Panc1 (cell line): ENCODE measurements at regions not wholly inside any gene's neighbourhood (a gene's known extent, or its start where the extent isn't known, plus 50 kb on each side); places are given as distances from the start of the nearest gene placed in this dataset.

Source experiments
- ATAC-seq: fragments of 200-7000 bp; cut with Tn5 transposase; 2 replicates; pipeline ENCODE4 v1.9.1; 2020; ENCODE audit warnings: mild to moderate bottlenecking, moderate library complexity
- BruUV-seq: library from RNA; stranded (reverse); fragments of 400-500 nt; replicated peaks from 2 replicates; lab custom pipeline; 2021; lab: Mats Ljungman, UMichigan
- CTCF ChIA-PET: fragments of 300-600 bp; sonication (Branson Sonifier 250); formaldehyde crosslinking; loops from one replicate; lab custom pipeline; 2022; ENCODE audit warnings: antibody characterized with exemption; lab: Charles Lee
- POLR2A ChIA-PET: fragments of 300-600 bp; sonication (Branson Sonifier 250); formaldehyde crosslinking; loops from one replicate; lab custom pipeline; 2022; ENCODE audit warnings: antibody characterized with exemption; lab: Charles Lee
- DNase-seq: peaks from one replicate; pipeline ENCODE4 v3.0.0-alpha.2; 2010; ENCODE audit warnings: low read depth, low spot score
- H3K27ac ChIP-seq: 2 replicates; pipeline ENCODE4 v1.5.1; 2011; ENCODE audit warnings: mild to moderate bottlenecking, low read length, inconsistent platforms
- H3K27me3 ChIP-seq: fragments of 200-500 bp; sonication (Bioruptor generic); 2 replicates; pipeline ENCODE4 v1.6.0; 2014; ENCODE audit warnings: low read length, inconsistent platforms; ENCODE audit not compliant: control insufficient read depth, insufficient read depth
- H3K36me3 ChIP-seq: fragments of 200-500 bp; sonication (Bioruptor generic); 2 replicates; pipeline ENCODE4 v1.5.1; 2014; ENCODE audit warnings: inconsistent platforms, mild to moderate bottlenecking, low read length, moderate library complexity; ENCODE audit not compliant: control insufficient read depth, insufficient read depth
- H3K4me1 ChIP-seq: 2 replicates; pipeline ENCODE4 v1.5.1; 2011; ENCODE audit warnings: inconsistent platforms, mild to moderate bottlenecking, low read length, moderate library complexity; ENCODE audit not compliant: control insufficient read depth, insufficient read depth
- H3K4me3 ChIP-seq, 2 experiments: 2 replicates each; pipeline ENCODE4 v1.5.1; 2011 to 2012; ENCODE audit warnings: low read depth in 2 of 2, low read length in 2 of 2, mild to moderate bottlenecking in 2 of 2, inconsistent platforms in 1 of 2, moderate library complexity in 1 of 2
- H3K9me3 ChIP-seq: fragments of 200-500 bp; sonication (Bioruptor generic); 2 replicates; pipeline ENCODE4 v1.5.1; 2014; ENCODE audit warnings: low read depth, mild to moderate bottlenecking, inconsistent platforms, low read length, moderate library complexity; ENCODE audit not compliant: control insufficient read depth, insufficient read depth
- POLR2AphosphoS5 ChIP-seq: IDR thresholded peaks from 2 replicates; pipeline ENCODE4 v1.6.1; 2012; ENCODE audit warnings: mild to moderate bottlenecking, low read depth, low read length, moderate library complexity
- SIN3A ChIP-seq: IDR thresholded peaks from 2 replicates; pipeline ENCODE4 v1.6.1; 2012; ENCODE audit warnings: low read depth, mild to moderate bottlenecking, low read length, moderate library complexity, borderline replicate concordance; ENCODE audit not compliant: insufficient read depth
- TCF7L2 ChIP-seq: IDR thresholded peaks from 2 replicates; pipeline ENCODE4 v1.6.1; 2011; ENCODE audit warnings: mild to moderate bottlenecking, low read depth, low read length, inconsistent platforms
- in situ Hi-C: cut with HindIII; loops from 2 replicates; pipeline ENCODE4 v1.10.0; 2016; ENCODE audit warnings: low sequenced_read_pairs, low pct_unique_long_range_greater_than_20kb
- intact Hi-C: fragments of 100-400 bp; cut with micrococcal nuclease; formaldehyde crosslinking; loops from one replicate; pipeline ENCODE4 v1.10.0; 2022; ENCODE audit not compliant: unreplicated experiment
- TF ChIP-seq, protein P1 (sequence below), 2 experiments: IDR thresholded peaks; 2 replicates each; pipeline ENCODE4 v1.6.1; 2011 to 2012; ENCODE audit warnings: low read depth in 2 of 2, control low read depth in 1 of 2, low read length in 1 of 2, mild to moderate bottlenecking in 1 of 2, moderate library complexity in 1 of 2; ENCODE audit not compliant: insufficient read depth in 1 of 2
- TF ChIP-seq, protein P2 (sequence below): fragments of 450-650 bp; IDR thresholded peaks from 2 replicates; pipeline ENCODE4 v1.5.1; 2017; ENCODE audit warnings: mild to moderate bottlenecking

DNA sequence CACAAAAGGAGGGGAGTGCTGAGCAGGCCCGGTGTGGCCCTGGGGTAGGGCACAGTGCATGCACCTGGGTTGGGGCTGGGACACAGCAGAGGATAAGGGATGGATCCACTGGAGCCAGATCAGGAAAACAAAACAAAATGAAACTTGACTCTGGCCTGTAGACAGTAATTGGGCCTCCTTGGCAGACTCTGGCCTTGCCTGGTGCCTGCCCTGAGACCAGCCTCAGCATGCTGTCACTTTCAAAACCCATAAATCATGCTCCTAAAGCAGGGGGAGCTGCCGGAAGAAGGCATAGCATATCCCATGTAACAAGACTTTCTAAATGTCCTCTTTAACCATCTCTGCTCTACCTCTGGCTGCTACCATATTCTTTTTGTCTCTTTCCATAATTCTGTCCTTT is 61.1 kb upstream of the IGFBP5 start:
- no TSS peak for BruUV-seq
- H3K36me3 ChIP-seq, result no peaks in the 10 kb centered on the region
- peaks cover 6% of the 10 kb centered on the region; the same call in 1 of the 2 replicates for H3K27me3 ChIP-seq
- no peaks in the 10 kb centered on the region for H3K4me1 ChIP-seq
- ChIA-PET CTCF (no interaction called here), POLR2A (no interaction called here)
- no peak overlapping the region for H3K27ac ChIP-seq
- H3K9me3 ChIP-seq, result no peaks in the 10 kb centered on the region
- H3K4me3 ChIP-seq, result no peak overlapping the region
- intact Hi-C loops (no loop called here), in situ Hi-C loops (no loop called here)
- ATAC-seq, result no peak
- TF ChIP-seq POLR2AphosphoS5, result no peak
- TF ChIP-seq, protein P1, sequence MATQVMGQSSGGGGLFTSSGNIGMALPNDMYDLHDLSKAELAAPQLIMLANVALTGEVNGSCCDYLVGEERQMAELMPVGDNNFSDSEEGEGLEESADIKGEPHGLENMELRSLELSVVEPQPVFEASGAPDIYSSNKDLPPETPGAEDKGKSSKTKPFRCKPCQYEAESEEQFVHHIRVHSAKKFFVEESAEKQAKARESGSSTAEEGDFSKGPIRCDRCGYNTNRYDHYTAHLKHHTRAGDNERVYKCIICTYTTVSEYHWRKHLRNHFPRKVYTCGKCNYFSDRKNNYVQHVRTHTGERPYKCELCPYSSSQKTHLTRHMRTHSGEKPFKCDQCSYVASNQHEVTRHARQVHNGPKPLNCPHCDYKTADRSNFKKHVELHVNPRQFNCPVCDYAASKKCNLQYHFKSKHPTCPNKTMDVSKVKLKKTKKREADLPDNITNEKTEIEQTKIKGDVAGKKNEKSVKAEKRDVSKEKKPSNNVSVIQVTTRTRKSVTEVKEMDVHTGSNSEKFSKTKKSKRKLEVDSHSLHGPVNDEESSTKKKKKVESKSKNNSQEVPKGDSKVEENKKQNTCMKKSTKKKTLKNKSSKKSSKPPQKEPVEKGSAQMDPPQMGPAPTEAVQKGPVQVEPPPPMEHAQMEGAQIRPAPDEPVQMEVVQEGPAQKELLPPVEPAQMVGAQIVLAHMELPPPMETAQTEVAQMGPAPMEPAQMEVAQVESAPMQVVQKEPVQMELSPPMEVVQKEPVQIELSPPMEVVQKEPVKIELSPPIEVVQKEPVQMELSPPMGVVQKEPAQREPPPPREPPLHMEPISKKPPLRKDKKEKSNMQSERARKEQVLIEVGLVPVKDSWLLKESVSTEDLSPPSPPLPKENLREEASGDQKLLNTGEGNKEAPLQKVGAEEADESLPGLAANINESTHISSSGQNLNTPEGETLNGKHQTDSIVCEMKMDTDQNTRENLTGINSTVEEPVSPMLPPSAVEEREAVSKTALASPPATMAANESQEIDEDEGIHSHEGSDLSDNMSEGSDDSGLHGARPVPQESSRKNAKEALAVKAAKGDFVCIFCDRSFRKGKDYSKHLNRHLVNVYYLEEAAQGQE (IDR thresholded peaks at IDR 0.05; ENCODE audit: insufficient read depth in 1 of 2, low read depth in 2 of 2, low read length in 1 of 2), result no peak
- TF ChIP-seq, protein P2, sequence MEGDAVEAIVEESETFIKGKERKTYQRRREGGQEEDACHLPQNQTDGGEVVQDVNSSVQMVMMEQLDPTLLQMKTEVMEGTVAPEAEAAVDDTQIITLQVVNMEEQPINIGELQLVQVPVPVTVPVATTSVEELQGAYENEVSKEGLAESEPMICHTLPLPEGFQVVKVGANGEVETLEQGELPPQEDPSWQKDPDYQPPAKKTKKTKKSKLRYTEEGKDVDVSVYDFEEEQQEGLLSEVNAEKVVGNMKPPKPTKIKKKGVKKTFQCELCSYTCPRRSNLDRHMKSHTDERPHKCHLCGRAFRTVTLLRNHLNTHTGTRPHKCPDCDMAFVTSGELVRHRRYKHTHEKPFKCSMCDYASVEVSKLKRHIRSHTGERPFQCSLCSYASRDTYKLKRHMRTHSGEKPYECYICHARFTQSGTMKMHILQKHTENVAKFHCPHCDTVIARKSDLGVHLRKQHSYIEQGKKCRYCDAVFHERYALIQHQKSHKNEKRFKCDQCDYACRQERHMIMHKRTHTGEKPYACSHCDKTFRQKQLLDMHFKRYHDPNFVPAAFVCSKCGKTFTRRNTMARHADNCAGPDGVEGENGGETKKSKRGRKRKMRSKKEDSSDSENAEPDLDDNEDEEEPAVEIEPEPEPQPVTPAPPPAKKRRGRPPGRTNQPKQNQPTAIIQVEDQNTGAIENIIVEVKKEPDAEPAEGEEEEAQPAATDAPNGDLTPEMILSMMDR, result no peak
- no peak for TF ChIP-seq SIN3A
- TF ChIP-seq TCF7L2, result no peak
- no peak for DNase-seq

DNA sequence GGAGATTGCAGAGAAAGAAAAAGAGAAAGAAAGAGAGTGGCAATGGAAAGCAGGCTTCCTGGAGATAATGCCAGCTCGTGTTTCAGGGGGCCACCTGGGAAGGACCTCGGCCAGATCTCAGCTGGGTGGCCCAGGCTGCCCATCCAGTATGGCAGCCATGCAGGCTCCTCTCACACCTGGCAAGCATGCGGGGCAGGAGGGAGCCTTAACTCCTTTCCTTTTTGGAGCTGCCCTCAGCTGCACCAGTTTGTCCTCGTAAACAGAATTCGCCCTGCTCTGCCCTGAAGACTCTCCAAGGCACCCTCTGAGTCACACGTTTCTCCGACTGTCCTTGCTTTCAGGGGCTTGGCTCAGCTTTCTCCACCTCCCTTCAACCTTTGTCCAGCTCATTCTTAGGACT is 59.5 kb upstream of the IGFBP5 start:
- Histone ChIP-seq H3K27ac (no peak overlapping the region), H3K27me3 (peaks cover 2% of the 10 kb centered on the region; the same call in 1 of the 2 replicates), H3K9me3 (no peaks in the 10 kb centered on the region), H3K36me3 (no peaks in the 10 kb centered on the region), H3K4me3 (no peak overlapping the region), H3K4me1 (no peaks in the 10 kb centered on the region)
- intact Hi-C loops, result no loop called here
- ChIA-PET CTCF (no interaction called here), POLR2A (no interaction called here)
- ATAC-seq (no peak), DNase-seq (no peak)
- TF ChIP-seq, protein P1 (IDR thresholded peaks at IDR 0.05; ENCODE audit: insufficient read depth in 1 of 2, low read depth in 2 of 2, low read length in 1 of 2), result no peak
- no peak for TF ChIP-seq TCF7L2
- TF ChIP-seq, protein P2, result no peak
- no peak for TF ChIP-seq SIN3A
- no peak for TF ChIP-seq POLR2AphosphoS5
- no TSS peak for BruUV-seq
- in situ Hi-C loops, result no loop called here
